ENCODE measurements at regions not wholly inside any gene's neighbourhood (a gene's known extent, or its start where the extent isn't known, plus 50 kb on each side); places are given as distances from the start of the nearest gene placed in this dataset.

GRCh38 chr2:126846241-126846640, 52.4 kb upstream of the TEX51 start:
- DNase-seq (ENCODE audit: insufficient read length) = no peak
- FAIRE-seq = no peak
- TF ChIP-seq POLR2A (IDR thresholded peaks at IDR 0.05; ENCODE audit: low read depth, low read length) (no peak), POLR2AphosphoS5 (IDR thresholded peaks at IDR 0.05; ENCODE audit: low read depth, low read length) (no peak), TAF1 (IDR thresholded peaks at IDR 0.05; ENCODE audit: borderline replicate concordance, low read depth, low read length) (no peak)

Measured in GM12892 (cell line).